ENCODE measurements at regions not wholly inside any gene's neighbourhood (a gene's known extent, or its start where the extent isn't known, plus 50 kb on each side); places are given as distances from the start of the nearest gene placed in this dataset.
"Not testable (repeated sequence)": the region's sequence is repeated elsewhere in the genome, so short reads cannot be mapped to it uniquely, and the experiment has no call there.

DNA sequence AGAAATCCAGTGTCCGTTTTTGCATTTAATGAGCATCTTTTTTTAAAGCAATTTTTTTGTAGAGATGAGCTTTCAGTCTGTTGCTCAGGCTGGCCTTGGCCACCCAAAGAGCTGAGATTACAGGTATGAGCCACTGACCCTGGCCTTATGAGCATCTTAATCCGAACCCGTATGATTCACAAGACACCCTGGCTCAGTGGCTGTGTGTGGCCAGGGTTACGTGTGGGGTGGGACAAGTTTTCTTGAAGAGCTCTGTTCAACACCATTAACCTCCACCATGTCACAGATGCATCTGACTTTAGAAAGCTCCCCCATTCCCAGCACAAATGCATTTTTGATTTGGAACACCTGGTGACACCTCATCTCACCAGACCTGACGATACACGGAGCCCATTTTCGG lies 166.5 kb upstream of the PITRM1 start:
- Mint-ChIP-seq H3K4me1 (no peaks in the 10 kb centered on the region), H3K36me3 (ENCODE audit: low read depth) (no peaks in the 10 kb centered on the region), H3K27ac (no peak overlapping the region), H3K27me3 (no peaks in the 10 kb centered on the region), H3K9me3 (no peaks in the 10 kb centered on the region), H3K4me3 (no peak overlapping the region)
- CTCF ChIA-PET, result no interaction called here
- POLR2A ChIA-PET, result no interaction called here
- no peak for DNase-seq

DNA sequence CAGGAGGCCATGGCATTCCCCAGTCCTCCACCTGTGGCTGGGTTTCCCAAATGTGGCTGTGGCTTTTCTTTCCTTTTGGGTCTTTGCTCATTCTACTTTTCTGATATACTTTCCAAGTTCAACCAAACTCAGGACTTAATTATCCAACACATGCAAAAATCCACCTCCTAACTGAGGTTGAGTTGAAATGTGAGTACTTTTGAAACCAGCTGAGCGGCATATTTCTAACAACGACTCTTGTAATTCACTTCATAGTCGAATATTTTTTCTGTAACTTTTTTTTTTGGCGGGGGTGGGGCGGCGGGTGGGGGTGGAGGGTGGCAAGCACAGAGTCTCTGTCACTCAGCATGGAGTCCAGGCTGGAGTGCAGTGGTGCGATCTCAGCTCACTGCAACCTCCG lies 165.2 kb upstream of the PITRM1 start:
- H3K27ac Mint-ChIP-seq, result no peak overlapping the region
- POLR2A ChIA-PET, result no interaction called here
- no peaks in the 10 kb centered on the region for H3K27me3 Mint-ChIP-seq
- CTCF ChIA-PET, result no interaction called here
- no peak for DNase-seq
- no peaks in the 10 kb centered on the region for H3K36me3 Mint-ChIP-seq (ENCODE audit: low read depth)
- no peaks in the 10 kb centered on the region for H3K4me1 Mint-ChIP-seq
- H3K4me3 Mint-ChIP-seq, result no peak overlapping the region
- H3K9me3 Mint-ChIP-seq, result no peaks in the 10 kb centered on the region

DNA sequence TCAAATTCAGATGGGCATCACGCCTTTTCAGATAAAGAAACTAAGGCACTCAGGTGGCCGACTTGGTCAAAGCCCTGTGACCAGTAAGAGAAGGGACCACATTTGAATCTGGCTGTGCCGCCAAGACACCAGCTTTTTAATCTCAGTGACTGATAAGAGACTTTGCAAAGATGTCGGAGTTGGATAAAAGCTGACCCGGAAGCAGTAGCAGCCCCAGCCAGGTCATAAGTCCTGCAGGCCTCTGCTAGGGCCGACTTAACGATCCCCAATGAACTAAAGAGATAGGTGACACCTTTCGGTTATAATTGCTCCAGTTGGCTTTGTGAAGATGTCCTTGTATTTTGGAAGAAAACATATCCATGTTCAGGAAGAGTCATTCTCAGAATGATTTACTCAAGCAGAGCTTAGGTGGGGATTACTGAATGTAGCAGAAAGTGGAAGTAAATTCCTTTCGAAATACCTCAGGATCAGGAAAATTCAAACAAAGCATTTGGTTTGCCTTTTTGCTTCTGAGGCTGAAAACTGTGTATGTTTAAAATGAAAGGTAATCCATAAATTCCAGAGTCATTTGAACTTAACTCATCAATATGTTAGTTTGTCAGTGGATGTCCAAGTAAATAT lies 164.2 kb upstream of the PITRM1 start:
- DNase-seq, result no peak
- Mint-ChIP-seq H3K27ac (no peak overlapping the region), H3K4me1 (no peaks in the 10 kb centered on the region), H3K27me3 (no peaks in the 10 kb centered on the region), H3K9me3 (no peaks in the 10 kb centered on the region), H3K36me3 (ENCODE audit: low read depth) (no peaks in the 10 kb centered on the region), H3K4me3 (no peak overlapping the region)
- ChIA-PET CTCF (no interaction called here), POLR2A (no interaction called here)

DNA sequence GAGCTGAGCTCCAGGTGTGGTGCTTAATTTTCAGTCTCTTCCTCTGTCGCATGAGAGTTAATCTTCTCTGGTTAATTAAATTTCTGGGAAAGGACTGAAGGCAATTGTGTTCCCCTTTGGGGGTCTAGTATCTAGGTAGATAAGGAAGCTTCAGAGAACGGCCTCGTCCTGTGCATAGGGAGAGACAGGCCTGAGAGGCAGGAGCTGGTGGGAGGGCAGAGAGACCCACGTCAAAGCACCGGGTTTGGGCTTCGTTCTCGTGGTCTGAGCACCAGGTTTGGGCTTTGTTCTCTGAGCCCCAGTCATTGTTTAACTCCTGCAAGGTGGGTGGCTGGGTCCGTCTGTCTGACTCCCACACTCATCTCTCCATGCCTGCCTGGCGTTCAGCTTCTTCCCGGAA lies 160.8 kb upstream of the PITRM1 start:
- Mint-ChIP-seq H3K4me3 (no peak overlapping the region), H3K36me3 (ENCODE audit: low read depth) (no peaks in the 10 kb centered on the region), H3K9me3 (no peaks in the 10 kb centered on the region), H3K27ac (no peak overlapping the region), H3K4me1 (no peaks in the 10 kb centered on the region), H3K27me3 (no peaks in the 10 kb centered on the region)
- CTCF ChIA-PET, result interaction anchor here (0.9 kb wide), 1 partner anchor 24 kb away, joined by 3 read pairs; no protein-coding TSS in a partner anchor
- DNase-seq, result no peak
- POLR2A ChIA-PET, result no interaction called here

DNA sequence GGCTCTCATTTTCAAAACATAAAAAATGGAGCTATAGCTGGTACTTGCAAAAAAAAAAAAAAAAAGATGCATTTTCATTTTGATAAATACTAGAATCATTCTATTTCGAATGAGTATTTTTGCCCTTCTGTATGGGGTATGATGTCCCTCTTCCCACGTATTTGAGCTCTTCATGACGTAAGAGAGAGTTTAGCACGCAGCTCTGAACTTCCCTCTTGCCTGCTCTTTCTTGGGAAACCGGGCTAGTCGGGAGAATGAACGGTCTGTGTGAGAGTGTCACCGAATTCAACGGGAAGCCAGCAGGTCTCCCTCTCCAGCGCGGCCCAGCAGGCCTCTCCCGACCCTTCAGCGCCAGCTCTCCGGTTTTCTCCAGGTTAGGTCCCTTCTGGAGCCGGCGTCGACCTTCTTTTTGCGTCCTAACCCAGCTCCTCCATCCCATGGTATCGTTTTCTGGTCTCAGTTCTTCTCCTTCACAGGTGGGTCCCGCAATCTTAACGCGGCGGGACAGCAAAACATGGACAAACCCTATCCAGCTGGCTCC lies 159.2 kb upstream of the PITRM1 start:
- DNase-seq, result no peak
- Mint-ChIP-seq H3K9me3 (no peaks in the 10 kb centered on the region), H3K36me3 (ENCODE audit: low read depth) (no peaks in the 10 kb centered on the region), H3K27ac (no peak overlapping the region), H3K27me3 (no peaks in the 10 kb centered on the region), H3K4me3 (no peak overlapping the region), H3K4me1 (no peaks in the 10 kb centered on the region)
- CTCF ChIA-PET, result interaction anchor here (0.6 kb wide), 1 partner anchor 12 kb away, joined by 3 read pairs; no protein-coding TSS in a partner anchor
- POLR2A ChIA-PET, result interaction anchor here (0.6 kb wide), 1 partner anchor 13 kb away, joined by 5 read pairs; no protein-coding TSS in a partner anchor

DNA sequence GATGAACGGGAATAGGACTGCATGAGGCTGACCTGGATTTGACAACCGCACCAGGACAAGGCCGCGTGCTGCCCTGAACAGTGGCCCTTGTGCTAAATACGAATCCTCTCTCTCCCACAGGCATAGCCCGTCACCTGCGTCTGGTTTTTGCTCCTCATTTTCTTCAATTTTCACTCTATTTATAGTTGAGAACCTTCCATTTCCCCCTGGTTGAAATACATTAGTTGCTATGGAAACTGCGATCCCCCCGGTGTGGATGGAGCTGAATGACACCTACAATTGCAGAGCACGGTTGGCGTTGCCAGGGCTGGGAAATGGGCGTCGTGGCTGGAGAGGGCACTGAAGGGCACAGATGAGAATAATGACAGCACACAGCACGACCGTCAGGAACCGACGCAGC lies 158.6 kb upstream of the PITRM1 start:
- no peaks in the 10 kb centered on the region for H3K4me1 Mint-ChIP-seq
- no peak for DNase-seq
- no peaks in the 10 kb centered on the region for H3K27me3 Mint-ChIP-seq
- no peaks in the 10 kb centered on the region for H3K9me3 Mint-ChIP-seq
- ChIA-PET POLR2A (no interaction called here), CTCF (no interaction called here)
- H3K36me3 Mint-ChIP-seq (ENCODE audit: low read depth), result no peaks in the 10 kb centered on the region
- no peak overlapping the region for H3K4me3 Mint-ChIP-seq
- no peak overlapping the region for H3K27ac Mint-ChIP-seq

DNA sequence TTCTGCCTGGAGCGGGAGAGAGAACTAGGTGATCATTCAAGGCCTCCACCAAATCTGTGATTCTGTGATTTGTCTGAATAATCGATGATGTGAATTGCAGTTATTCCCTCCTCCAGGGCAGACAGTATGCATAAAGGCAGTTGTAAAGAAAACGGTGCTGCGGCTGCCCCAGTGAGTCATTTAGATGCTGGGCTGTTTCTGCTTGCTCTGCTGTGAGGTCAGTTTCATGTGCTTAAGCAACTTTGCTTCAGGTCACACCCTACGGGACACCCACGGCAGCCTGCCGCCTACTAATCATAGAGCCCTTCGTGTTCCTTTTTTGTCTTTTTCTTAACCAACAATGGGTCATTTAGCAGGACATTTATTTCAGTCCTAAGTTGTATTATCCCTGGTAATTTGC lies 158.1 kb upstream of the PITRM1 start:
- H3K27me3 Mint-ChIP-seq, result no peaks in the 10 kb centered on the region
- no peaks in the 10 kb centered on the region for H3K36me3 Mint-ChIP-seq (ENCODE audit: low read depth)
- no peak overlapping the region for H3K27ac Mint-ChIP-seq
- no peaks in the 10 kb centered on the region for H3K4me1 Mint-ChIP-seq
- DNase-seq, result no peak
- CTCF ChIA-PET, result no interaction called here
- no peak overlapping the region for H3K4me3 Mint-ChIP-seq
- POLR2A ChIA-PET, result no interaction called here
- H3K9me3 Mint-ChIP-seq, result no peaks in the 10 kb centered on the region

DNA sequence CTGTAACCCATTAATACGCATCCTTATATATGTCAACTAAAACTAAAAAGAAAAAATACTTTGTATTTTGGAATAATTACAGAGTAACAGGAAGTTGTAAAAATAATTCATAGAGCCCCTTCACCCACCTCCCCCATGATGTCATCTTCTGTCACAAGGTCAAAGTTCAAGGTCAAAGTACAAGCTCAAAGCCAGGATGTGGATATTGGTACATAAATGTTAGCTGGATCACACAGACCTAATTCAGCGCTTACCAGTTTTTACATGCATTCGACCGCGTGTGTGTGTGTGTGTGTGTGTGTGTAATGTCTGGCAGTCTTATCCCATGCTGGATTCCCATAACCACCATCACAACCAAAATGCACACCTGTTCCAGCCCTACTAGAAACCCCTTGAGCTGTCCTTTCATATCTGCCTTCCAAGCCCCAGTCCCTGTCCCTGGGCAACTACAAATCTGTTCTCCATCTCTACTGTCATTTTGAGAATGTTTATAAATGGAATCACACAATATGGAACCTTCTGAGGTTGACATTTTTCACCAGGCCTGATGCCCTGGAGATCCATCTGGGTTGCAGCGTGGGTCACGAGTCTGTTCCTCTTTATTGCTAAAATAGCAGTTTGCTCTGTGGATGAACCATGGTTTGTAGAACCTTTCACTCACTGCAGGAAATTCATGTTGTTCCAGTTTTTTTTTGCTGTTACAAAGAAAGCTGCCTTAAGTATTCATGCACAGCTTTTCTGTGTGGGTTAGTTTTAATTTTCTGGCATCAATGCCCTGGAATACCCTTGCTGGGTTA lies 153.6 kb upstream of the PITRM1 start:
- Mint-ChIP-seq H3K27ac (no peak overlapping the region), H3K36me3 (ENCODE audit: low read depth) (no peaks in the 10 kb centered on the region), H3K4me1 (no peaks in the 10 kb centered on the region), H3K4me3 (no peak overlapping the region), H3K9me3 (no peaks in the 10 kb centered on the region), H3K27me3 (no peaks in the 10 kb centered on the region)
- ChIA-PET POLR2A (no interaction called here), CTCF (interaction anchor here (1.0 kb wide), 1 partner anchor 93 kb away, joined by 3 read pairs; no protein-coding TSS in a partner anchor)
- DNase-seq, result no peak

DNA sequence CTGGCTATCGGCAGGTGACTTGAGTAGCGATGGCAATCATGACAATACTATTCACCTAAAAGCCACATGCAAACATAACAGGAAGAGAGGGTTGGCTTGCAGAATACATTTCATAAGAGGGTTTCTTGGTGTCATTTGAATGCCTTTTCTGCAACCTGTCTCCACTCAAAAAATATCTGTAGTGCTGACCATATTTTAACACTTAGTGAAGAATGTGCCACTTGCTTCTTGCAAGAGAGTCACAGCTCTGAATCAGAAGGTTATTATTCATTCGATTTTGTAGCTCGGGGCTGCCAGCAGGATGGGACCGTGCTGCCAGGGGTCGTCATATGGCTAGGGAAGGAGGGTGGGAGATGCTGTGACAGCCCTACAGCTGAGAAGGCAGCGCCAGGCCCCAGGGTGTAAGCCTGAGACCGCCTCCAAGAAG lies 152.0 kb upstream of the PITRM1 start:
- Mint-ChIP-seq H3K36me3 (ENCODE audit: low read depth) (no peaks in the 10 kb centered on the region), H3K4me1 (no peaks in the 10 kb centered on the region), H3K9me3 (peaks cover 2% of the 10 kb centered on the region), H3K27ac (no peak overlapping the region), H3K27me3 (no peaks in the 10 kb centered on the region), H3K4me3 (no peak overlapping the region)
- POLR2A ChIA-PET, result no interaction called here
- no peak for DNase-seq
- CTCF ChIA-PET, result no interaction called here

DNA sequence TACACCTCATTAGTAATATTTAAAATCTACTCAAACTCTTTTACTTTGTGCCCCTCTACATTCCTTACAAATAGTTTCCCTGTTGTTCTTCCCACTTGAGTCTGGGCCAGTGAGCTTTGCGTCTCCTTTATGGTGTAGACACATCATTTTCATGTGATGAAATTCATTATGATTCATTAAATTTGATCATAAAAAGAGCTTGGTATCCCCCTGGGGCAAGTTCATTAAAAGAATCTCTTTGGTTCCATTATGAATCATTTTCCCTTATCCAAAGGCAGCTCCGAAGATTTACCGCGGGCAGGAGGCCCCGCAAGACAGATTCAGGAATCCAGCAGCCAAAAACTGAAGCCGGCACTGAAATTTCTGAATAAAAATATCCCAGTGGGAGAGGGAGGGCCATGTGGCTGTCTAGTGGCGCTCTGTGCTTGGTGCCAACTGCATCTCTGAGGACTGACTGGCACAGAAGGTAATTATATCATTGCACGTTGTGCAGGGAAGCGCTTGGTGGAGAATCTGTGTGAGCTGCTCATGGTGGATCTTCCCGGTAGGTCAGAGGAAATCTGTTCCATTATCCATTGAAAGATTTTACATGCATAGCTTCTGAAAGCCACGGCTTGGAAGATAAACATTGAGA lies 151.4 kb upstream of the PITRM1 start:
- peaks cover under 1% of the 10 kb centered on the region for H3K27me3 Mint-ChIP-seq
- H3K9me3 Mint-ChIP-seq, result peaks cover 2% of the 10 kb centered on the region
- no peaks in the 10 kb centered on the region for H3K4me1 Mint-ChIP-seq
- ChIA-PET POLR2A (no interaction called here), CTCF (no interaction called here)
- H3K4me3 Mint-ChIP-seq, result no peak overlapping the region
- H3K36me3 Mint-ChIP-seq (ENCODE audit: low read depth), result no peaks in the 10 kb centered on the region
- H3K27ac Mint-ChIP-seq, result no peak overlapping the region
- DNase-seq, result no peak

DNA sequence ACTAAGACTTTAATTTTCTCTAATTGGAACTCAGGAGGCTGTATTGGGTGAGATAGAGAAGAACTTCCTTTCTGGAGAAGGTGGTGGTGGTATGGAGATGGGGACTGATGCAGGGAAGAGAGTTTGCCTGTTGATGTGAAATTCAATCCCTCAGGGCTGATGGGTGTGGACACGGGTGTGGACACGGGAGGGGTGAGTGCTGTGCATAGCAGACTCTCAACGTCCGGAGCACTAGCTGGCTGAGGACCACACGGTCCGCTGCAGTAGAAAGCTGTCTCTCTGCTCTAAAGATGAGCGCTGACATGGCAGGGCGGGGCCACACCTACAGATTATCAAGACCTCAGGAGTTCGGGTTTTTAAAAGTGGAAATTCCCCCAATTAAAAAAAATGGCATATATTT lies 148.5 kb upstream of the PITRM1 start:
- H3K36me3 Mint-ChIP-seq (ENCODE audit: low read depth), result no peaks in the 10 kb centered on the region
- no peak overlapping the region for H3K4me3 Mint-ChIP-seq
- CTCF ChIA-PET, result no interaction called here
- peaks cover 2% of the 10 kb centered on the region for H3K9me3 Mint-ChIP-seq
- H3K27ac Mint-ChIP-seq, result no peak overlapping the region
- H3K4me1 Mint-ChIP-seq, result no peaks in the 10 kb centered on the region
- H3K27me3 Mint-ChIP-seq, result peaks cover 4% of the 10 kb centered on the region
- POLR2A ChIA-PET, result no interaction called here
- DNase-seq, result no peak

DNA sequence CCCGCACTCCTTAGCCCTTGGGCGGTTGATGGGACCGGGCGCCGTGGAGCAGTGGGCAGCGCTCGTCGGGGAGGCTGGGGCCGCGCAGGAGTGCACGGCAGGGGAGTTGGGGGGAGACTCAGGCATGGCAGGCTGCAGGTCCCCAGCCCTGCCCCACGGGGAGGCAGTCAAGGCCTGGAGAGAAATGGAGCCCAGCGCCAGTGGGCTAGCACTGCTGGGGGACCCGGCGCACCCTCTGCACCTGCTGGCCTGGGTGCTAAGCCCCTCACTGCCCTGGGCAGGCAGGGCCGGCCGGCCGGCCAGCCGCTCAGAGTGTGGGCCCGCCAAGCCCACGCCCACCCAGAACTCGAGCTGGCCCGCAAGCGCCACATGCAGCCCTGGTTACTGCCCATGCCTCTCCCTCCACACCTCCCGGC lies 147.2 kb upstream of the PITRM1 start:
- CTCF ChIA-PET, result no interaction called here
- POLR2A ChIA-PET, result interaction anchor here (0.6 kb wide), 1 partner anchor 490 kb away, joined by 10 read pairs; no protein-coding TSS in a partner anchor
- H3K27me3 Mint-ChIP-seq, result peaks cover 4% of the 10 kb centered on the region
- DNase-seq, result no peak
- no peaks in the 10 kb centered on the region for H3K4me1 Mint-ChIP-seq
- no peak overlapping the region for H3K4me3 Mint-ChIP-seq
- H3K36me3 Mint-ChIP-seq (ENCODE audit: low read depth), result no peaks in the 10 kb centered on the region
- H3K9me3 Mint-ChIP-seq, result peaks cover 2% of the 10 kb centered on the region
- H3K27ac Mint-ChIP-seq, result no peak overlapping the region

DNA sequence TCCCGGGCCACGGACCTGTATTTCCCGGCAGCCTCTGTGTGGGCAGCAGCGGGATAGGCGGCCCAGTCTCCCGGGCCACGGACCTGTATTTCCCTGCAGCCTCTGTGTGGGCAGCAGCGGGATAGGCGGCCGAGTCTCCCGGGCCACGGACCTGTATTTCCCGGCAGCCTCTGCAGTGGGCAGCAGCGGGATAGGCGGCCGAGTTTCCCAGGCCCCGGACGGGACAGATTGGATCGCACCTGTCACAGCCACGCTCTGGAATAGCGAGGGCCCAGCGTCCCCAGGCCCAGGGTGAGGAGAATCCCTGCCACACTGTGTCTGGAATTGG lies 145.9 kb upstream of the PITRM1 start:
- not testable (repeated sequence) for H3K4me3 Mint-ChIP-seq

More for the DNA sequence above, 145.9 kb upstream of the PITRM1 start:
- POLR2A ChIA-PET; H3K27ac Mint-ChIP-seq; H3K36me3 Mint-ChIP-seq (ENCODE audit: low read depth); H3K27me3 Mint-ChIP-seq; H3K4me1 Mint-ChIP-seq; H3K9me3 Mint-ChIP-seq; DNase-seq: not testable (repeated sequence)
- CTCF ChIA-PET, result interaction anchor here (1.2 kb wide), 1 partner anchor 8 kb away, joined by 5 read pairs; no protein-coding TSS in a partner anchor
